ENCODE measurements at regions not wholly inside any gene's neighbourhood (a gene's known extent, or its start where the extent isn't known, plus 50 kb on each side); places are given as distances from the start of the nearest gene placed in this dataset.

GRCh38 chr11:97157221-97157740 lies 767.5 kb downstream of the JRKL start:
- TF ChIP-seq CTCF (IDR thresholded peaks at IDR 0.05) (no peak), POLR2A (IDR thresholded peaks at IDR 0.05) (no peak)
